Colonic mucosa (tissue), 4 donors: ENCODE measurements at regions not wholly inside any gene's neighbourhood (a gene's known extent, or its start where the extent isn't known, plus 50 kb on each side); places are given as distances from the start of the nearest gene placed in this dataset.

Experiments used
- DNase-seq: peaks from one replicate; pipeline ENCODE4 v3.0.0-alpha.2; 2020
- H3K27ac ChIP-seq: fragments of 200-600 bp; one replicate; pipeline ENCODE4 v1.8.0; 2021
- H3K27me3 ChIP-seq: fragments of 200-600 bp; one replicate; pipeline ENCODE4 v1.8.0; 2021
- H3K36me3 ChIP-seq: fragments of 200-600 bp; one replicate; pipeline ENCODE4 v1.8.0; 2021
- H3K4me1 ChIP-seq: fragments of 200-600 bp; one replicate; pipeline ENCODE4 v1.8.0; 2021; ENCODE audit warnings: mild to moderate bottlenecking
- H3K4me3 ChIP-seq: fragments of 200-600 bp; one replicate; pipeline ENCODE4 v1.8.0; 2021
- H3K9ac ChIP-seq, 2 donors: one replicate each; pipeline ENCODE4 v1.7.0; 2013; ENCODE audit warnings: control low read depth in 2 of 2, low read depth in 2 of 2, low read length in 2 of 2
- H3K9me3 ChIP-seq: fragments of 200-600 bp; one replicate; pipeline ENCODE4 v1.8.0; 2021
- CTCF ChIP-seq: fragments of 200-600 bp; IDR thresholded peaks from one replicate; pipeline ENCODE4 v1.8.0; 2022; ENCODE audit warnings: antibody characterized with exemption, mild to moderate bottlenecking
- intact Hi-C: fragments of 100-400 bp; cut with DNase I; formaldehyde crosslinking; loops from one replicate; pipeline ENCODE4 v1.14.1; 2022
- donor health status: healthy.
- donor health status: DM: no; HTN: no; CAD: no.
- donor health status: DM: no; HTN: no; CAD: no.

GRCh38 chr11:19558189-19558986 is 154.2 kb upstream of the NAV2 start:
- no peak for DNase-seq
- Histone ChIP-seq H3K27me3 (no peaks in the 10 kb centered on the region), H3K27ac (no peak overlapping the region), H3K36me3 (no peaks in the 10 kb centered on the region), H3K4me3 (no peak overlapping the region), H3K9me3 (no peaks in the 10 kb centered on the region), H3K4me1 (no peaks in the 10 kb centered on the region), H3K9ac (no peak overlapping the region)
- no peak for TF ChIP-seq CTCF
- intact Hi-C loops = loop anchor here (10.0 kb wide), 2 partner anchors 576 to 796 kb away; no protein-coding TSS in a partner anchor

GRCh38 chr11:19557720-19558140 is 154.9 kb upstream of the NAV2 start:
- Histone ChIP-seq H3K27me3 (no peaks in the 10 kb centered on the region), H3K9me3 (no peaks in the 10 kb centered on the region), H3K4me1 (no peaks in the 10 kb centered on the region), H3K4me3 (no peak overlapping the region), H3K36me3 (no peaks in the 10 kb centered on the region), H3K27ac (no peak overlapping the region), H3K9ac (no peak overlapping the region)
- intact Hi-C loops = loop anchor here (10.0 kb wide), 2 partner anchors 577 to 797 kb away; no protein-coding TSS in a partner anchor
- DNase-seq = peak; percentile 89
- peak; percentile 74 for TF ChIP-seq CTCF

- no peak for DNase-seq
- intact Hi-C loops = loop anchor here (10.0 kb wide), 2 partner anchors 578 to 798 kb away; no protein-coding TSS in a partner anchor
- Histone ChIP-seq H3K9ac (no peak overlapping the region), H3K9me3 (no peaks in the 10 kb centered on the region), H3K27ac (no peak overlapping the region), H3K36me3 (no peaks in the 10 kb centered on the region), H3K4me1 (no peaks in the 10 kb centered on the region), H3K4me3 (no peak overlapping the region), H3K27me3 (no peaks in the 10 kb centered on the region)
- no peak for TF ChIP-seq CTCF
Observed at GRCh38 chr11:19557185-19557584, 155.5 kb upstream of the NAV2 start.

GRCh38 chr11:19555266-19555665 is 157.4 kb upstream of the NAV2 start:
- Histone ChIP-seq H3K9me3 (no peaks in the 10 kb centered on the region), H3K4me1 (no peaks in the 10 kb centered on the region), H3K27me3 (no peaks in the 10 kb centered on the region), H3K9ac (no peak overlapping the region), H3K27ac (no peak overlapping the region), H3K36me3 (no peaks in the 10 kb centered on the region), H3K4me3 (no peak overlapping the region)
- no peak for TF ChIP-seq CTCF
- intact Hi-C loops = loop anchor here (10.0 kb wide), 2 partner anchors 580 to 800 kb away; no protein-coding TSS in a partner anchor
- peak; percentile 47 for DNase-seq

- Histone ChIP-seq H3K36me3 (no peaks in the 10 kb centered on the region), H3K27me3 (no peaks in the 10 kb centered on the region), H3K27ac (no peak overlapping the region), H3K4me3 (no peak overlapping the region), H3K9ac (peak overlapping the region in 1 of 2 donors; percentile 7), H3K4me1 (no peaks in the 10 kb centered on the region), H3K9me3 (no peaks in the 10 kb centered on the region)
- peak; percentile 84 for DNase-seq
- intact Hi-C loops = loop anchor here (1.0 to 10.0 kb wide), 5 partner anchors 242 to 801 kb away; no protein-coding TSS in a partner anchor
- TF ChIP-seq CTCF = peak; percentile 77
Observed at GRCh38 chr11:19553683-19554333, 158.8 kb upstream of the NAV2 start.
